GM21723 (cell line): ENCODE measurements at regions not wholly inside any gene's neighbourhood (a gene's known extent, or its start where the extent isn't known, plus 50 kb on each side); places are given as distances from the start of the nearest gene placed in this dataset.

ENCODE experiments used
- ATAC-seq: cut with Tn5 transposase; IDR thresholded peaks from one replicate; pipeline ENCODE4 v1.9.1; 2021; ENCODE audit warnings: mild to moderate bottlenecking, moderate library complexity; ENCODE audit not compliant: unreplicated experiment

GRCh38 chr12:78760906-78761305 lies 103.7 kb upstream of the SYT1 start:
- ATAC-seq, result no peak

DNA sequence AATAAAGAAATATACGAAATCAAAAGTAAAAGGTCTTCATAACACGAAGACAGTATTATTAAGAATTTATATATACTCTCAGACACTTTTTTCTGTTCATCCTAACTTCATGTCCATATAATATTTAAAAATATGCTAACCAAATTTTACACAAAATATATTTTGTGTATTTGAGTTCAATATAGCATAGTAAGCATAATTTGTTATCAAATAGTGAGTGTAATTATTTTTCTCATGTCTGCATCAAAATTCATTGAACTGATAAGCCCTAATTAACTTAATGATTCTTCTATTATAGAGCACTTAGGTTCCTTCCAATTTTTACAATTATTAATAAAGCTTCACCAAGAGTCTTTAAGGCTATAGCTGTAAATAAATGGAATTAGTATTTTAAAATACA lies 99.7 kb upstream of the SYT1 start:
- no peak for ATAC-seq

GRCh38 chr12:78767264-78767981 lies 97.2 kb upstream of the SYT1 start:
- no peak for ATAC-seq

DNA sequence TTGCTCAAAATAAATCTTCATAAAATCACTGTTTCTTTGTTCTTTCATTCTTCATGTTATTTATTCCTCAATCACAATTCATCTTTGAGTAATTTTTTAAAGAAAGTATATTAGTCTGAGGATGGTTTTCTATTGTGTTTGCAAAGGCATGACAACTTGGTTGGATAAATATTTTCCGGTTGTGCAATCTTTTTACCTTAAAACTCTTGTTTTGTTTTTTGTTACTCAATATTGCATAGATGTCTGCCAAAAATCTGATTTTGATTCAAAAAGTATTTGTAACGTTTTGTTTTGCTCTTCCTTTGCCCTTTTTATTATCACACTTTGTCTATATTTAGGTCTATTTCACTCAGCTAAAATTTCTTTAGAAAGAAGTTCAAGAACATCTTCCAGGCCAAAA lies 86.2 kb upstream of the SYT1 start:
- no peak for ATAC-seq

DNA sequence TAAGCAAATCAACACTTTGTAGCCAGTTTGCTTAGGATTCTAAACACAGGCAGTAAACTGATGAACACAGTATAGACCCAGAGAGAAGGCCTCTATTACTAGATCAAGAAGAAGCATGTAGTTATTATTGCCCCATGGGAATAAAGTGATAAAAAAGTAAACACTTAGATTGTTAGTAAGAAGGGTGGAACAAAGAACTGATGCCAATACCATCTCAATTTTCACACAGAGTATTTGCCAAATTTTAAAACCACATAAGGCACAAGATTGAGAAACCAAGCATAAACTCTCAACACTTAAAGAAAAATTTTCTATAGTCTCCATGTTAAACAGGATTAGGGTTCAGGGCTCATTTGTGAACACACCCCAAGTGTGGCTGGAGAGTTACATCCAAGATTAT lies 77.0 kb upstream of the SYT1 start:
- no peak for ATAC-seq

- ATAC-seq, result no peak
These were observed 74.4 kb upstream of the SYT1 start for GRCh38 chr12:78790148-78790547.

- no peak for ATAC-seq
These were observed 72.4 kb upstream of the SYT1 start for GRCh38 chr12:78792052-78792698.

DNA sequence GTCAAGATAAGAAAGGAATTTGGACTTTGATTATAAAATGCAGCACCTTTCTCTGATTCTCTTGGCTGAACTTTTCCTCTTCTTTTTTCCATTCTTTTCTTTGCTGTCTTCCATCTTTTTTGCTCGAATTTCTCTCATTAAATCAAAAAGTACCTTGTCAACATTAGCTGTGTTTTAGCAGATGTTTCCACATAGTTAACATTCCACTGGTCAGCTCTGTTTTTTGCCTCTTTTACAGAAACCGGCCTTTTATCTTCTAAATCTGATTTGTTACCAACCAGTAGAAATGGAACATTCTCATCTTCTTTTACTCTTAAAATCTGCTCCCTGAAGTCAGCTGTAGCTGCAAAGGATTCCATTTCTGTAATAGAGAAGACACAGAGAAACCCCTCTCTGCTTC lies 71.1 kb upstream of the SYT1 start:
- no peak for ATAC-seq

- no peak for ATAC-seq
These were observed 70.6 kb upstream of the SYT1 start for GRCh38 chr12:78793982-78794381.

DNA sequence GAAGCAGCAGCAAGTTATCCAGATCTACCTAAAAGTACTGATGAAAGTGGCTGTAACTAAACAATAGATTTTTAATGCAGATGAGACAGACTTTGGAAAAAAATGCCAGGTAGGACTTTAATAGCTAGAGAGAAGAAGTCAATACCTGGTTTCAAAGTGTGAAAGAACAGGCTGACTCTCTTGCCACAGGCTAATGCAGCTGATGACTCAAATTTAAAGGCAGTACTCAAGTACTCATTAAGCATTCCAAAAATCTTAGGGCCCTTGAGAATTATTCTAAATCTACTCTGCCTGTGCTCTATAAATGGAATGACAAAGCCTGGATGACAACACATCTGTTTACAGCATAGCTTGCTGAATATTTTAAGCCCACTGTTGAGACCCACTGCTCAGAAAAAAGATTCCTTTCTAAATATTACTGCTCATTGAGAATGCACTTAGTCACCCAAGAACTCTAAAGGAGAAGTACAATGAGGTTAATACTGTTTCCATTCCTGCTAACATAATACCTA lies 68.6 kb upstream of the SYT1 start:
- ATAC-seq, result no peak

- ATAC-seq, result no peak
These were observed 67.2 kb upstream of the SYT1 start for GRCh38 chr12:78797196-78797931.

DNA sequence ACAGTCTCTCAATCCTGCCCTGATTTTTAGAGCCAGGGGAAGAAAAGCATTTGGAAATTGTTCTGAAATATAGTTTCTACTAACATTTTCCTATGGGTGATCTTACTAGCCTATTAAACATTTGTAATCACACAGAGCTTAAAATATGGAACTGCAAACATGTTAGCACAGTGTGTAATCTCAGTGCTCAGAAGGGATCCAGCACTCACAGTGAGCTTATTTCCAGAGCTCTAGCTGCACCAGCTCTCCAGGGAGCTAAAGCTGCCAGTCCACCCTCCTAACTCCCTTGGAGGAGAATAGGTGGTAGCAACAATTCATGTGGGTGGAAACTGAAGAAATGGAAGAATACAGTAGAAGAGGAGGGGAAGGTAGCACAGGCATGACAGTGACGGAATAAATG lies 64.9 kb upstream of the SYT1 start:
- ATAC-seq, result no peak

DNA sequence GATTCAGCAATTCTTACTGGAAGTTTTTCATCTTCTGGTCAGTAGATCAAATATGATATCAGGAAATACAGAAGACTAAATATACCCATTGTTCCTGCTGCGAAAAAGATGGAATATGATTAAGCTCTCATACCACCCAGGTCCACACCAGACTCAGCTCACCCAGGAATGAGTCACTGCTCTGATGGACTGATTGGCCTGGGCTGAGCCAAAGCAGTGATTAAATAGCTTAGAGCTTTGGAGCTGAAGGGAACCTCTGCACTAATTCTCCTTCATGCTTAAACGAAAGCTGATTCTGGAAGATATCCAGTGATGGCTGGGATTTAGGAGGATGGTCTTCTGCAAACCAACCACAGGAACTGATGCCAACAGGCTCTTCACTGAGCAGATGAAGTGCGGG lies 62.0 kb upstream of the SYT1 start:
- ATAC-seq, result no peak

- no peak for ATAC-seq
These were observed 60.3 kb upstream of the SYT1 start for GRCh38 chr12:78804262-78804661.
